SK-N-MC (cell line): ENCODE measurements at regions not wholly inside any gene's neighbourhood (a gene's known extent, or its start where the extent isn't known, plus 50 kb on each side); places are given as distances from the start of the nearest gene placed in this dataset.

Source experiments
- DNase-seq: peaks from one replicate; pipeline ENCODE4 v3.0.0-alpha.2; 2011; ENCODE audit warnings: low read depth, low spot score
- H3K27ac ChIP-seq: fragments of 200-600 bp; sonication (generic); 2 replicates; pipeline ENCODE4 v1.5.1; 2016; ENCODE audit warnings: mixed run types
- H3K36me3 ChIP-seq: fragments of 200-600 bp; sonication (generic); 2 replicates; pipeline ENCODE4 v1.6.1; 2017; ENCODE audit warnings: antibody characterized with exemption, low read length, mixed read lengths; ENCODE audit not compliant: insufficient read depth
- H3K4me3 ChIP-seq: fragments of 200-600 bp; sonication (generic); 2 replicates; pipeline ENCODE4 v1.5.1; 2016
- H3K9ac ChIP-seq: fragments of 200-600 bp; sonication (generic); 2 replicates; pipeline ENCODE4 v1.8.0; 2017; ENCODE audit warnings: mixed run types, mixed read lengths; ENCODE audit not compliant: insufficient read length
- H3K9me3 ChIP-seq: fragments of 200-600 bp; sonication (generic); 2 replicates; pipeline ENCODE4 v1.6.1; 2017; ENCODE audit warnings: low read depth, mild to moderate bottlenecking, antibody characterized with exemption, low read length, moderate library complexity, mixed read lengths
- EZH2 ChIP-seq: fragments of 200-600 bp; sonication (generic); IDR thresholded peaks from one replicate; pipeline ENCODE4 v1.6.1; 2017; ENCODE audit warnings: antibody characterized with exemption
- FOXP2 ChIP-seq: optimal IDR thresholded peaks from 2 replicates; pipeline ENCODE3; 2011; ENCODE audit warnings: mild to moderate bottlenecking, moderate library complexity; ENCODE audit not compliant: insufficient read depth; ENCODE audit errors: extremely low read length, control extremely low read depth
- POLR2AphosphoS5 ChIP-seq: IDR thresholded peaks from 2 replicates; pipeline ENCODE4 v1.6.1; 2012; ENCODE audit warnings: mild to moderate bottlenecking, low read depth, low read length, borderline replicate concordance

DNA sequence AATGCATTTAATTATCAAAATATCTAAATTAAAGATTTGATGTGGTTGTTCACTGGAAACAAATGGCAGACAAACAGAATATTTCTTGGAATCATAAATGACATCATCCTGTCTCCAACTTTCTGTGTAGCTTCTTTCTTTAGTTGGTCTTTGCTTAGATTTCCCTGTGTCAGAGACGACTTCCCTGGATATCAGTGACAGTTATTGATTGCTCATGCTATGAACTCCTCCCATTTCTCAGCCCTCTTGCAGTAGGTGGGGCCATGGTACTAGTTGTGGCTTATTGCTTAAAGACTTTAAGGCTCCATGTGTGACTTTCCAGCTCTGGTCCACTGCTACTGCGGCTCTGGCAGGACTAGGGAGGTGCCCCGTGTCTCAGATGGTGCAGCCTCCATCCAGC, 592.6 kb downstream of the MTRR start:
- Histone ChIP-seq H3K36me3 (peaks cover 22% of the 10 kb centered on the region), H3K9ac (no peak overlapping the region), H3K27ac (no peak overlapping the region), H3K9me3 (no peaks in the 10 kb centered on the region), H3K4me3 (no peak overlapping the region)
- TF ChIP-seq POLR2AphosphoS5, result no peak
- TF ChIP-seq EZH2, result no peak
- TF ChIP-seq FOXP2, result no peak
- DNase-seq, result no peak

DNA sequence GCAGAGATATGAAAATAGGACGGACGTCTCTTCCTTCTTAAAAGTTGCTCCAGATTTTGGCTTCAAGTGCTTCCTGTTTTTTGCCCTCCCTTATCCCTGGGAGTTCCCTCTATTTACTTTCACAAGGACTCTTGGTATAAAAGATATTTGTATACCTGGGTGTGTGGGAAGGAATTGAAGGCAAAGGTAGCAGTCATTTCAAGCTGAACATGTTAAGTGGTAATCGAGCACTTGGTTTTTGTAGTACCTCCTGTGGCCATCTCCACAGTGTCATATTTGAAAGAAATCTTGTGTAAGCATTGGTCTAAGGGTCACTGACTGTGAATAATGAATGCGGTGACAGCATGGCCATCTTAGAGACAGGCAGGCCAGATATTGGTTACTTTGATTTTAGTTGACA, 593.6 kb downstream of the MTRR start:
- H3K4me3 ChIP-seq, result no peak overlapping the region
- no peak for DNase-seq
- TF ChIP-seq POLR2AphosphoS5, result no peak
- TF ChIP-seq FOXP2, result no peak
- no peak for TF ChIP-seq EZH2
- H3K9me3 ChIP-seq, result no peaks in the 10 kb centered on the region
- H3K9ac ChIP-seq, result no peak overlapping the region
- peaks cover 22% of the 10 kb centered on the region for H3K36me3 ChIP-seq
- no peak overlapping the region for H3K27ac ChIP-seq

DNA sequence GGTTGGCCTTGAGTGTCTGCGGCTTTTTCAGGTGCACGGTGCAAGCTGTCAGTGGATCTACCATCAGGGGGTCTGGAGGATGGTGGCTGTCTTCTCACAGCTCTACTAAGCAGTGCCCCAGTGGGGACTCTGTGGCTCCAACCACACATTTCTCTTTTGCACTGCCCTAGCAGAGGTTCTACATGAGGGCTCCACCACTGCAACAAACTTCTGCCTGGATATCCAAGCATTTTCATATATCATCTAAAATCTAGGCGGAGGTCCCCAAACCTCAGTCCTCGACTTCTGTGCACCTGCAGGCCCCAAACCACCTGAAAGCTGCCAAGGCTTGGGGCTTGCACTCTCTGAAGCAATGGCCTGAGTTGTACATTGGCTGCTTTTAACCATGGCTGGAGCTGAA, 601.5 kb downstream of the MTRR start:
- TF ChIP-seq EZH2, result no peak
- TF ChIP-seq POLR2AphosphoS5, result no peak
- TF ChIP-seq FOXP2, result no peak
- Histone ChIP-seq H3K36me3 (no peaks in the 10 kb centered on the region), H3K9ac (no peak overlapping the region), H3K4me3 (no peak overlapping the region), H3K9me3 (no peaks in the 10 kb centered on the region), H3K27ac (no peak overlapping the region)
- no peak for DNase-seq

DNA sequence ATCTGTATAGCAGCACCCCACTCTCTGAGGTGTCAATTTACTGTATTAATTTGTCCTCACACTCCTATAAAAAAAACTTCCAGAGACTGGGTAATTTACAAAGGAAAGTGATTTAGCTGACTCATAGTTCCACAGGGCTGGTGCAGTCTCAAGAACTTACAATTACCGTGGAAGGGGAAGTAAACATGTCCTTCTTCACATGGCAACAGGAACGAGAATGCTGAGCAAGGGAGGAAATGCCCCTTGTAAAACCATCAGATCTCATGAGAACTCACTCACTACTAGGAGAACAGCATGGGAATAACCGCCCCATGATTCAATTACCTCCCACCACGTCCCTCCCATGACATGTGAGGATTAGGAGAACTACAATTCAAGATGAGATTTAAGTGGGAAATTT, 602.6 kb downstream of the MTRR start:
- H3K4me3 ChIP-seq, result no peak overlapping the region
- no peak overlapping the region for H3K9ac ChIP-seq
- no peaks in the 10 kb centered on the region for H3K36me3 ChIP-seq
- no peak for TF ChIP-seq FOXP2
- no peak for TF ChIP-seq POLR2AphosphoS5
- TF ChIP-seq EZH2, result no peak
- no peaks in the 10 kb centered on the region for H3K9me3 ChIP-seq
- no peak for DNase-seq
- H3K27ac ChIP-seq, result no peak overlapping the region

DNA sequence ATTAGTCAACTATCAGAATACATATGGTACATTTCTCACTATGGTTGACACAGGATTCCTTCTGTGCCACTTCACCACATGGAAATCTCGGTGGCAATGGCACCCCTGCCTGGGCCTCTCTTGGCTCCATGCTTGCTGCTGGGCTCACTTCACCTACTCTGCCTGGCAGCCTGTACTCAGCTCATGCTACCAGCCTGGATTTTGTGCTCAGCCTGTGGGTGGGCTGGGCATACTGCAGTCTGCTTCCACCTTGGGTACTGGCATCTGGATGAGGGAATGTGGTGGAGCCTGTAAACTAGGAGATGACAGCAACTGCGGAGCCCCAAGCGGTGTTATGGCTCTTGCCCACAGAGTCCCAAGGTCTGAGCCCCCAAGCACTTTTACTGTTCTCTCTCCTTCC, 604.1 kb downstream of the MTRR start:
- Histone ChIP-seq H3K4me3 (no peak overlapping the region), H3K9ac (no peak overlapping the region), H3K9me3 (no peaks in the 10 kb centered on the region), H3K27ac (no peak overlapping the region), H3K36me3 (no peaks in the 10 kb centered on the region)
- no peak for DNase-seq
- TF ChIP-seq FOXP2, result no peak
- TF ChIP-seq POLR2AphosphoS5, result no peak
- no peak for TF ChIP-seq EZH2

DNA sequence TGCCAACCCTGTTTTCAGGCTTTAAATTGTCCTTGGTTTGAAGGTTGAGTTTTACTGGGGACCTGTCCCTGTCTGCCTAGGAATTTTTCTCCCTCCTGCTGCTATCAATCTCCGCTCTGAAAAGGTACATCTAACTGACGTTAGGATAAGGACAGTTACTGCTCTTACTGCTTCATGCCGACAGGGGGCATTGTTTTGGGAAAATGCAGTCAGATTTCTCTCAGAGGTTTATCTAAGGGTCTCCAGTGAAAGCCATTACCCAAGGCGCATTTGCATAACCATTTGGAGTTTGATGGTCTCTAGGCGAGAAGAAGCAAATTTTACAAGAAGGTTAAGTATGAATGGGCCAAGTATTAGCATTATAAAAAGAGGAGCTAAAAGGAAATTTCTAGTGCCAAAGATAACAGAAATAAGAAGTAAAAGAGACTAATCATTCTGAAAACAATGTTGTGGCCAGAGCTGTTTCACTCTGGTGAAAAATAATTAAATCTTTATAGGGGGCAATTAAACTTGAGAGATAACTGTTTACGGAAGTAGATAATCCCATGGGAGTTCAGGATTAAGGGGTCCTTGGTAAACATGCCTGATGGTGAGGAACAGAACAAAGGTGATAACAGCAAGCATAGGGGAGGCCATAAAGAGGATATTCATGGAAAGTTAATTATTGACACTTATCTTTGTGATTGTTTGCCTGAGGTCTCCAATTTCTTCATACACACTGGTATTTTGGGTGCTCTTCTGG, 605.0 kb downstream of the MTRR start:
- TF ChIP-seq FOXP2, result no peak
- TF ChIP-seq EZH2, result no peak
- no peak for TF ChIP-seq POLR2AphosphoS5
- DNase-seq, result no peak
- Histone ChIP-seq H3K36me3 (no peaks in the 10 kb centered on the region), H3K4me3 (no peak overlapping the region), H3K27ac (no peak overlapping the region), H3K9me3 (no peaks in the 10 kb centered on the region), H3K9ac (no peak overlapping the region)

DNA sequence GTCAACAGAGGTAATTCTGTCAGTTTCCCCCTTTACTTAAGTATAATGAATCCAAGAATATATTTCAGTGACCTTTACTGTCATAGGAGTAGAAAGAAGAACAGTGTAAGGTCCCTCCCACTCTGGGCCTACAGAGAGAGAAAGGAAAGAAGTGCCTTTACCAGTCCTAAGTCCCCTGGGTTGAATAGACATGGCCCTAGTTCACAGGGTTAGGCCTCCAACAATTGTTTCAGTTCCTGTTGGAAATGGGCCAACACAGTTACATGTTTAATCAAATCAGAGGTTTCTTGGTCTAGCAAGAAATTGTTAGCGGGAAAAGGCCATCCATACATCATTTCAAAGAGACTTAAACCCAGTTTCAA, 605.6 kb downstream of the MTRR start:
- no peak overlapping the region for H3K9ac ChIP-seq
- no peaks in the 10 kb centered on the region for H3K36me3 ChIP-seq
- no peak for TF ChIP-seq POLR2AphosphoS5
- TF ChIP-seq FOXP2, result no peak
- TF ChIP-seq EZH2, result no peak
- no peak for DNase-seq
- H3K9me3 ChIP-seq, result no peaks in the 10 kb centered on the region
- no peak overlapping the region for H3K27ac ChIP-seq
- no peak overlapping the region for H3K4me3 ChIP-seq

DNA sequence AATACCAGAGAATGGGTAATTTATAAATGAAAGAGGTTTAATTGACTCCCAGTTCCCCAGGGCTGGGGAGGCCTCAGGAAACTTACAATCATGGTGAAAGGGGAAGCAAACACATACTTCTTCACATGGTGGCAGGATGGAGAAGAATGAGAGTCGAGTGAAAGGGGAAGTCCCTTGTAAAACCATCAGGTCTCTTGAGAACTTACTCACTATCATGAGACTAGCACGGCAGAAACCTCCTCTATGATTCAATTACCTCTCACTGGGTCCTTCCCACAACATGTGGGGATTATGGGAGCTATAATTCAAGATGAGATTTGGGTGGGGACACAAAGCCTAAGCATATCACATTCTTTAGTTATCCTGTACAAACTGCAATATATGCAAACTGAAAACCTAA, 609.4 kb downstream of the MTRR start:
- no peak overlapping the region for H3K9ac ChIP-seq
- DNase-seq, result no peak
- H3K9me3 ChIP-seq, result no peaks in the 10 kb centered on the region
- H3K36me3 ChIP-seq, result no peaks in the 10 kb centered on the region
- H3K4me3 ChIP-seq, result no peak overlapping the region
- no peak overlapping the region for H3K27ac ChIP-seq
- TF ChIP-seq EZH2, result no peak
- TF ChIP-seq POLR2AphosphoS5, result no peak
- TF ChIP-seq FOXP2, result no peak

DNA sequence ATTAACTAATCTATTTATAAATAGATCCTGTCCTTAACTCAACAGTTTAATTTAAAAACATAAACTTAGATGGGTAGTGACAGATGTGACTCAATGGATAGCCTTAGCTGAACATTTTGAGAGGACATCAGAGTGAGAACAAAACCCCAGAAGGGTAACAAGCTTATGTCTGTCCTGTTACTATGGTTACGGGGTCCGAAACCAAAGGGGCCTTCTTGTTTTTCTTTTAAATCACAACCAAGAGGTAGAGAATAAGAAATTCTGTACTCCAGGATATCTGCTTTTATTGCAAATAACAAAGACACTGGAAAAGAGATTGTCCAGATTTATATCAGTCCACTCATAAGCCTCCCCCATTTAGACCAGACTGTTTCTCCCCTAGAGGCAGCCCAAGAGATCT, 612.1 kb downstream of the MTRR start:
- no peaks in the 10 kb centered on the region for H3K36me3 ChIP-seq
- no peak overlapping the region for H3K27ac ChIP-seq
- DNase-seq, result no peak
- no peak overlapping the region for H3K9ac ChIP-seq
- H3K4me3 ChIP-seq, result no peak overlapping the region
- no peaks in the 10 kb centered on the region for H3K9me3 ChIP-seq
- TF ChIP-seq FOXP2 (no peak), POLR2AphosphoS5 (no peak), EZH2 (no peak)

DNA sequence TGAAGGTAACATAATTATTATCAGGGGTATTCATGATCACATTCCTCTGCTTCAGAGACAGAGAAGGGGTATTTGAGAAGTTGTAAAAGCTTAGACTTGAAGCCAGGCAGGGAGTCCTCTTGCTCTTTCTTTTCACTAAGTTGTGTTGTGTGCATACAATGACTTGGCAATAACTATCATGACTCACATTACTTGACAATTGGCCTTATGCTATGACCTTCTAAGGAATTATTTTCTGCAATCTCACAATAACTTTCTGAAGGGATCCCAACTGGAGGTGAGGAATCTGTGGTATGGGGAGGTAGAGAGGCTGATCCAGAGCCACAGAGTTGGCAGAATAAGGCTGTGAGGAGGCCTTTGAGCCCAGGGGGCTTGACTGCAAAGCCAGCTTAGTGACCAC, 622.3 kb downstream of the MTRR start:
- no peaks in the 10 kb centered on the region for H3K36me3 ChIP-seq
- H3K27ac ChIP-seq, result no peak overlapping the region
- DNase-seq, result no peak
- no peak for TF ChIP-seq FOXP2
- TF ChIP-seq POLR2AphosphoS5, result no peak
- no peak for TF ChIP-seq EZH2
- no peak overlapping the region for H3K9ac ChIP-seq
- no peak overlapping the region for H3K4me3 ChIP-seq
- H3K9me3 ChIP-seq, result no peaks in the 10 kb centered on the region
